GM18867 (cell line): ENCODE measurements at regions not wholly inside any gene's neighbourhood (a gene's known extent, or its start where the extent isn't known, plus 50 kb on each side); places are given as distances from the start of the nearest gene placed in this dataset.

ENCODE experiments used
- ATAC-seq: cut with Tn5 transposase; IDR thresholded peaks from one replicate; pipeline ENCODE4 v1.9.1; 2021; ENCODE audit warnings: mild to moderate bottlenecking, moderate library complexity; ENCODE audit not compliant: unreplicated experiment

GRCh38 chr5:9863486-9863885, 233.3 kb upstream of the TAS2R1 start:
- no peak for ATAC-seq

- no peak for ATAC-seq
Measured at GRCh38 chr5:9861666-9862256, 231.6 kb upstream of the TAS2R1 start.

- ATAC-seq, result no peak
Measured at GRCh38 chr5:9859808-9860207, 229.7 kb upstream of the TAS2R1 start.

- ATAC-seq, result no peak
Measured at GRCh38 chr5:9858043-9858442, 227.9 kb upstream of the TAS2R1 start.

- no peak for ATAC-seq
Measured at GRCh38 chr5:9853309-9853708, 223.2 kb upstream of the TAS2R1 start.

- no peak for ATAC-seq
Measured at GRCh38 chr5:9852671-9853070, 222.5 kb upstream of the TAS2R1 start.

- no peak for ATAC-seq
Measured at GRCh38 chr5:9851458-9851857, 221.3 kb upstream of the TAS2R1 start.

- ATAC-seq, result no peak
Measured at GRCh38 chr5:9850456-9850855, 220.3 kb upstream of the TAS2R1 start.

GRCh38 chr5:9847631-9848030, 217.5 kb upstream of the TAS2R1 start:
- ATAC-seq, result no peak

- ATAC-seq, result no peak
Measured at GRCh38 chr5:9845185-9845584, 215.0 kb upstream of the TAS2R1 start.

GRCh38 chr5:9841516-9842170, 211.5 kb upstream of the TAS2R1 start:
- ATAC-seq, result no peak

- no peak for ATAC-seq
Measured at GRCh38 chr5:9838916-9839315, 208.8 kb upstream of the TAS2R1 start.

GRCh38 chr5:9834871-9835770, 205.0 kb upstream of the TAS2R1 start:
- ATAC-seq, result no peak

- ATAC-seq, result no peak
Measured at GRCh38 chr5:9833871-9834270, 203.7 kb upstream of the TAS2R1 start.

- no peak for ATAC-seq
Measured at GRCh38 chr5:9832921-9833320, 202.8 kb upstream of the TAS2R1 start.

GRCh38 chr5:9831823-9832222, 201.7 kb upstream of the TAS2R1 start:
- no peak for ATAC-seq

GRCh38 chr5:9830184-9830583, 200.0 kb upstream of the TAS2R1 start:
- no peak for ATAC-seq

GRCh38 chr5:9829621-9830020, 199.5 kb upstream of the TAS2R1 start:
- ATAC-seq, result no peak

GRCh38 chr5:9820691-9821449, 190.7 kb upstream of the TAS2R1 start:
- ATAC-seq, result no peak

- ATAC-seq, result no peak
Measured at GRCh38 chr5:9818340-9818845, 188.2 kb upstream of the TAS2R1 start.

GRCh38 chr5:9817819-9818218, 187.7 kb upstream of the TAS2R1 start:
- ATAC-seq, result no peak
